ENCODE measurements at regions not wholly inside any gene's neighbourhood (a gene's known extent, or its start where the extent isn't known, plus 50 kb on each side); places are given as distances from the start of the nearest gene placed in this dataset.

- Histone ChIP-seq H3K4me3 (ENCODE audit: low read length) (no peak overlapping the region), H3K27ac (ENCODE audit: low read depth in 1 of 2, low read length in 2 of 2) (no peak overlapping the region), H3K27me3 (ENCODE audit: control insufficient read depth in 1 of 2, insufficient read depth in 2 of 2, low read length in 2 of 2) (no peaks in the 10 kb centered on the region), H3K36me3 (ENCODE audit: insufficient read depth, low read length) (no peaks in the 10 kb centered on the region), H3K9me3 (ENCODE audit: control insufficient read depth in 1 of 2, insufficient read depth in 1 of 2, low read length in 2 of 2) (no peaks in the 10 kb centered on the region), H3K4me1 (ENCODE audit: insufficient read depth, low read length) (peaks cover 6% of the 10 kb centered on the region)
- no peak for TF ChIP-seq CTCF (IDR thresholded peaks at IDR 0.05)
- Mint-ChIP-seq H3K9me3 (no peaks in the 10 kb centered on the region), H3K4me1 (ENCODE audit: low read depth) (peaks cover 20% of the 10 kb centered on the region), H3K36me3 (ENCODE audit: low read depth) (no peaks in the 10 kb centered on the region), H3K27ac (no peak overlapping the region), H3K27me3 (no peaks in the 10 kb centered on the region), H3K4me3 (no peak overlapping the region)
- intact Hi-C loops (cut with DNase I, micrococcal nuclease): no loop called here
- DNase-seq (no peak), ATAC-seq (ENCODE audit: poor library complexity) (no peak)
- ChIA-PET POLR2A (no interaction called here), CTCF (interaction anchor here (1.3 kb wide), 1 partner anchor 140 kb away, joined by 3 read pairs; no protein-coding TSS in a partner anchor)
Observed at GRCh38 chr5:173785866-173786265, 102.3 kb upstream of the CPEB4 start.

- TF ChIP-seq CTCF (IDR thresholded peaks at IDR 0.05): no peak
- POLR2A ChIA-PET: no interaction called here
- H3K4me3 Mint-ChIP-seq: no peak overlapping the region
- H3K4me1 ChIP-seq (ENCODE audit: insufficient read depth, low read length): peaks cover 6% of the 10 kb centered on the region
- no peak overlapping the region for H3K4me3 ChIP-seq (ENCODE audit: low read length)
- CTCF ChIA-PET: interaction anchor here (0.5 to 1.3 kb wide), 2 partner anchors 139 to 828 kb away, joined by 3 read pairs; no protein-coding TSS in a partner anchor
- no peak overlapping the region for H3K27ac ChIP-seq (ENCODE audit: low read depth in 1 of 2, low read length in 2 of 2)
- H3K9me3 ChIP-seq (ENCODE audit: control insufficient read depth in 1 of 2, insufficient read depth in 1 of 2, low read length in 2 of 2): no peaks in the 10 kb centered on the region
- peak in 2 of 14 experiments; percentile 4 to 24 for DNase-seq
- peaks cover 18% of the 10 kb centered on the region for H3K4me1 Mint-ChIP-seq (ENCODE audit: low read depth)
- intact Hi-C loops (cut with DNase I, micrococcal nuclease): no loop called here
- H3K36me3 Mint-ChIP-seq (ENCODE audit: low read depth): no peaks in the 10 kb centered on the region
- no peak overlapping the region for H3K27ac Mint-ChIP-seq
- H3K9me3 Mint-ChIP-seq: no peaks in the 10 kb centered on the region
- ATAC-seq (ENCODE audit: poor library complexity): no peak
- H3K27me3 Mint-ChIP-seq: no peaks in the 10 kb centered on the region
- no peaks in the 10 kb centered on the region for H3K27me3 ChIP-seq (ENCODE audit: control insufficient read depth in 1 of 2, insufficient read depth in 2 of 2, low read length in 2 of 2)
- H3K36me3 ChIP-seq (ENCODE audit: insufficient read depth, low read length): no peaks in the 10 kb centered on the region
Observed at GRCh38 chr5:173786286-173787187, 101.6 kb upstream of the CPEB4 start.

- Histone ChIP-seq H3K4me1 (ENCODE audit: insufficient read depth, low read length) (no peaks in the 10 kb centered on the region), H3K4me3 (ENCODE audit: low read length) (no peak overlapping the region), H3K9me3 (ENCODE audit: control insufficient read depth in 1 of 2, insufficient read depth in 1 of 2, low read length in 2 of 2) (no peaks in the 10 kb centered on the region), H3K27me3 (ENCODE audit: control insufficient read depth in 1 of 2, insufficient read depth in 2 of 2, low read length in 2 of 2) (no peaks in the 10 kb centered on the region), H3K27ac (ENCODE audit: low read depth in 1 of 2, low read length in 2 of 2) (no peak overlapping the region), H3K36me3 (ENCODE audit: insufficient read depth, low read length) (no peaks in the 10 kb centered on the region)
- Mint-ChIP-seq H3K27me3 (no peaks in the 10 kb centered on the region), H3K27ac (no peak overlapping the region), H3K4me1 (ENCODE audit: low read depth) (peaks cover 4% of the 10 kb centered on the region), H3K9me3 (no peaks in the 10 kb centered on the region), H3K36me3 (ENCODE audit: low read depth) (no peaks in the 10 kb centered on the region), H3K4me3 (no peak overlapping the region)
- TF ChIP-seq CTCF (IDR thresholded peaks at IDR 0.05): no peak
- intact Hi-C loops (cut with DNase I, micrococcal nuclease): no loop called here
- ATAC-seq (ENCODE audit: poor library complexity) (no peak), DNase-seq (peak in 2 of 14 experiments; percentile 41 to 53)
- ChIA-PET POLR2A (no interaction called here), CTCF (no interaction called here)
Observed at GRCh38 chr5:173789031-173789920, 98.9 kb upstream of the CPEB4 start.

All from CD4-positive, alpha-beta T cell (primary cell).